Endothelial cell of umbilical vein (primary cell): ENCODE measurements at regions not wholly inside any gene's neighbourhood (a gene's known extent, or its start where the extent isn't known, plus 50 kb on each side); places are given as distances from the start of the nearest gene placed in this dataset.

Source experiments
- BruUV-seq: library from RNA; stranded (reverse); fragments of 400-500 nt; replicated peaks from 2 replicates; lab custom pipeline; 2021; lab: Mats Ljungman, UMichigan
- CTCF ChIA-PET: fragments of 300-600, 350-600 bp; sonication (Branson Sonifier 250); formaldehyde crosslinking; loops from one replicate; lab custom pipeline; 2021; ENCODE audit warnings: antibody characterized with exemption, inconsistent platforms; lab: Charles Lee
- POLR2A ChIA-PET: fragments of 300-600, 350-600 bp; sonication (Branson Sonifier 250); formaldehyde crosslinking; loops from one replicate; lab custom pipeline; 2021; ENCODE audit warnings: antibody characterized with exemption, inconsistent platforms; lab: Charles Lee
- DNase-seq: peaks from one replicate; pipeline ENCODE4 v3.0.0-alpha.2; 2011; ENCODE audit warnings: low read depth, low spot score
- FAIRE-seq: peaks from 2 replicates; lab custom pipeline; 2011; peaks lifted over from hg19 to GRCh38; lab: Jason Lieb, UNC
- H2AFZ ChIP-seq: 2 replicates; pipeline ENCODE4 v1.6.0; 2012; ENCODE audit warnings: low read depth, low read length, control low read depth, inconsistent platforms
- H3K27ac ChIP-seq: 2 replicates; pipeline ENCODE4 v1.5.1; 2011; ENCODE audit warnings: low read depth, mild to moderate bottlenecking, control low read depth, low read length, moderate library complexity; ENCODE audit not compliant: insufficient read depth
- H3K27me3 ChIP-seq, 2 experiments: 2 replicates each; pipeline versions ENCODE4 v1.6.0 to v1.6.1; 2011; ENCODE audit warnings: low read length in 2 of 2, mixed read lengths in 1 of 2; ENCODE audit not compliant: control insufficient read depth in 2 of 2, insufficient read depth in 2 of 2
- H3K36me3 ChIP-seq, 2 experiments: 2 replicates in 1 of 2; 3 replicates in 1 of 2; pipeline ENCODE4 v1.5.1; 2011; ENCODE audit warnings: low read length in 2 of 2, mild to moderate bottlenecking in 1 of 2, moderate library complexity in 1 of 2; ENCODE audit not compliant: control insufficient read depth in 2 of 2, insufficient read depth in 2 of 2; ENCODE audit errors: extremely low read depth in 1 of 2
- H3K4me1 ChIP-seq: 3 replicates; pipeline ENCODE4 v1.5.1; 2011; ENCODE audit warnings: mild to moderate bottlenecking, low read length; ENCODE audit not compliant: control insufficient read depth, insufficient read depth; ENCODE audit errors: extremely low read depth
- H3K4me2 ChIP-seq: 2 replicates; pipeline ENCODE4 v1.6.1; 2011; ENCODE audit warnings: low read length, control low read depth, mixed read lengths; ENCODE audit not compliant: insufficient read depth
- H3K4me3 ChIP-seq, 3 experiments: fragments of 200-600 bp in 1 of 3; sonication (generic), shearing (Covaris generic) in 1 of 3; replicated peaks in 1 of 3; 2 replicates each; pipeline ENCODE4 v1.5.1; 2011 to 2016; ENCODE audit warnings: control low read depth in 3 of 3, low read length in 3 of 3, mild to moderate bottlenecking in 2 of 3, inconsistent platforms in 1 of 3, low read depth in 1 of 3, moderate library complexity in 1 of 3; ENCODE audit not compliant: insufficient read depth in 1 of 3
- H3K79me2 ChIP-seq: 2 replicates; pipeline ENCODE4 v1.6.0; 2012; ENCODE audit warnings: low read length, inconsistent platforms; ENCODE audit not compliant: control insufficient read depth, insufficient read depth
- H3K9ac ChIP-seq: replicated peaks from 2 replicates; pipeline ENCODE3; 2011; ENCODE audit warnings: low read length, control low read depth; ENCODE audit not compliant: insufficient read depth; ENCODE audit errors: extremely low read depth
- H3K9me1 ChIP-seq: replicated peaks from 3 replicates; pipeline ENCODE4 v1.6.0; 2011; ENCODE audit warnings: mild to moderate bottlenecking, low read length; ENCODE audit not compliant: control insufficient read depth, insufficient read depth; ENCODE audit errors: extremely low read depth
- H3K9me3 ChIP-seq: replicated peaks from 2 replicates; pipeline ENCODE4 v1.5.1; 2012; ENCODE audit warnings: low read length, inconsistent platforms; ENCODE audit not compliant: control insufficient read depth, insufficient read depth
- H4K20me1 ChIP-seq: replicated peaks from 2 replicates; pipeline ENCODE3; 2011; ENCODE audit warnings: mild to moderate bottlenecking, low read length; ENCODE audit not compliant: control insufficient read depth, insufficient read depth; ENCODE audit errors: extremely low read depth
- CTCF ChIP-seq, 2 donors: IDR thresholded peaks; 1 replicate in 1 of 2; 2 replicates in 1 of 2; pipeline ENCODE4 v1.5.1; 2011; ENCODE audit warnings: low read length in 2 of 2, mild to moderate bottlenecking in 2 of 2, moderate library complexity in 2 of 2, control low read depth in 1 of 2, inconsistent platforms in 1 of 2, low read depth in 1 of 2; ENCODE audit not compliant: insufficient read depth in 1 of 2; ENCODE audit errors: extremely low read depth in 1 of 2
- EZH2 ChIP-seq: IDR thresholded peaks from 2 replicates; pipeline ENCODE4 v1.6.1; 2012; ENCODE audit warnings: borderline replicate concordance, low read depth, mild to moderate bottlenecking, moderate library complexity, low read length, inconsistent platforms; ENCODE audit not compliant: severe bottlenecking
- FOS ChIP-seq: IDR thresholded peaks from 2 replicates; pipeline ENCODE4 v1.6.1; 2011; ENCODE audit warnings: mild to moderate bottlenecking, low read length, moderate library complexity, borderline replicate concordance; ENCODE audit not compliant: insufficient read depth
- GATA2 ChIP-seq: IDR thresholded peaks from 2 replicates; pipeline ENCODE4 v1.7.0; 2011; ENCODE audit warnings: low read depth, mild to moderate bottlenecking, moderate library complexity, mixed read lengths, low read length; ENCODE audit not compliant: insufficient read length, insufficient read depth
- JUN ChIP-seq: IDR thresholded peaks from 2 replicates; pipeline ENCODE4 v1.6.1; 2011; ENCODE audit warnings: borderline replicate concordance, low read depth; ENCODE audit not compliant: insufficient read length, insufficient read depth
- MAX ChIP-seq: IDR thresholded peaks from 2 replicates; pipeline ENCODE4 v1.6.1; 2011; ENCODE audit not compliant: insufficient read depth, insufficient read length
- MYC ChIP-seq: IDR thresholded peaks from one replicate; pipeline ENCODE4 v1.6.1; 2011; ENCODE audit warnings: mild to moderate bottlenecking, low read depth, low read length
- POLR2A ChIP-seq: IDR thresholded peaks from 2 replicates; pipeline ENCODE4 v1.6.1; 2012; ENCODE audit warnings: low read depth, mild to moderate bottlenecking, control low read depth, low read length
- POLR2AphosphoS5 ChIP-seq: IDR thresholded peaks from 2 replicates; pipeline ENCODE4 v1.6.1; 2012; ENCODE audit warnings: low read depth, mild to moderate bottlenecking, control low read depth, low read length, moderate library complexity; ENCODE audit not compliant: insufficient read depth
- dilution Hi-C: fragments of 300-500 bp; cut with MboI; formaldehyde crosslinking; loops from one replicate; pipeline ENCODE4 v1.15.0; 2019; ENCODE audit warnings: low sequenced_read_pairs; ENCODE audit not compliant: extremely low pct_ligation_motif_present
- intact Hi-C: fragments of 100-400 bp; cut with micrococcal nuclease; formaldehyde crosslinking; loops from one replicate; pipeline ENCODE4 v1.10.0; 2022

- Histone ChIP-seq H3K4me3 (no peak overlapping the region), H3K9me3 (peaks cover 2% of the 10 kb centered on the region), H2AFZ (no peak overlapping the region), H3K27ac (no peak overlapping the region), H3K36me3 (no peaks in the 10 kb centered on the region), H3K4me2 (no peak overlapping the region), H3K4me1 (no peaks in the 10 kb centered on the region), H3K9me1 (no peaks in the 10 kb centered on the region), H3K27me3 (no peaks in the 10 kb centered on the region), H3K9ac (no peak overlapping the region), H3K79me2 (no peaks in the 10 kb centered on the region), H4K20me1 (no peaks in the 10 kb centered on the region)
- no TSS peak for BruUV-seq
- TF ChIP-seq CTCF (IDR thresholded peaks at IDR 0.05; ENCODE audit: extremely low read depth in 1 of 2, insufficient read depth in 1 of 2, low read depth in 1 of 2, low read length in 2 of 2): no peak
- TF ChIP-seq POLR2AphosphoS5: no peak
- TF ChIP-seq GATA2: no peak
- TF ChIP-seq MAX: no peak
- TF ChIP-seq EZH2: no peak
- TF ChIP-seq MYC: no peak
- no peak for TF ChIP-seq FOS
- no peak for TF ChIP-seq POLR2A
- no peak for TF ChIP-seq JUN
- ChIA-PET CTCF (no interaction called here), POLR2A (no interaction called here)
- FAIRE-seq: no peak
- dilution Hi-C loops (no loop called here), intact Hi-C loops (no loop called here)
- DNase-seq: no peak
These were observed 183.8 kb upstream of the MCTP2 start for GRCh38 chr15:94047566-94047965.
